ENCODE measurements at regions not wholly inside any gene's neighbourhood (a gene's known extent, or its start where the extent isn't known, plus 50 kb on each side); places are given as distances from the start of the nearest gene placed in this dataset.

GRCh38 chr11:112520354-112520753 lies 259.7 kb upstream of the PLET1 start:
- TF ChIP-seq POLR2A (IDR thresholded peaks at IDR 0.05) = no peak
- no peak for TF ChIP-seq CTCF (IDR thresholded peaks at IDR 0.05)

Data from transverse colon (tissue), 3 donors.